Activated CD8-positive, alpha-beta T cell treated with anti-CD3 and anti-CD28 coated beads for 36 hours (primary cell): ENCODE measurements at regions not wholly inside any gene's neighbourhood (a gene's known extent, or its start where the extent isn't known, plus 50 kb on each side); places are given as distances from the start of the nearest gene placed in this dataset.

Source experiments
- ATAC-seq: fragments of 200-7000 bp; cut with Tn5 transposase; one replicate; pipeline ENCODE4 v1.10.0; 2021; ENCODE audit warnings: mild to moderate bottlenecking, moderate library complexity
- CTCF ChIA-PET: fragments of 350-600 bp; sonication (Branson Sonifier 250); formaldehyde crosslinking; loops from one replicate; lab custom pipeline; 2021; ENCODE audit warnings: antibody characterized with exemption; lab: Charles Lee
- POLR2A ChIA-PET: fragments of 350-600 bp; sonication (Branson Sonifier 250); formaldehyde crosslinking; loops from one replicate; lab custom pipeline; 2021; ENCODE audit warnings: antibody characterized with exemption; lab: Charles Lee
- DNase-seq: peaks from one replicate; pipeline ENCODE4 v3.0.0-alpha.2; 2020
- H3K27ac Mint-ChIP-seq: one replicate; pipeline ENCODE4 v1.8.0; 2021; ENCODE audit warnings: mild to moderate bottlenecking, mixed read lengths
- H3K27me3 Mint-ChIP-seq: one replicate; pipeline ENCODE4 v1.8.0; 2021; ENCODE audit warnings: mixed read lengths
- H3K36me3 Mint-ChIP-seq: one replicate; pipeline ENCODE4 v1.8.0; 2021; ENCODE audit warnings: low read depth, mixed read lengths
- H3K4me1 Mint-ChIP-seq: one replicate; pipeline ENCODE4 v1.8.0; 2021; ENCODE audit warnings: low read depth, mixed read lengths
- H3K4me3 Mint-ChIP-seq: one replicate; pipeline ENCODE4 v1.8.0; 2021; ENCODE audit warnings: mild to moderate bottlenecking, moderate library complexity, mixed read lengths
- H3K9me3 Mint-ChIP-seq: one replicate; pipeline ENCODE4 v1.8.0; 2021; ENCODE audit warnings: mixed read lengths
- intact Hi-C: fragments of 100-400 bp; cut with micrococcal nuclease; formaldehyde crosslinking; loops from one replicate; pipeline ENCODE4 v1.10.0; 2022
- TF ChIP-seq, protein P1 (sequence below): fragments of 200-600 bp; IDR thresholded peaks from one replicate; pipeline ENCODE4 v1.8.0; 2022; ENCODE audit warnings: antibody characterized with exemption, mild to moderate bottlenecking

DNA sequence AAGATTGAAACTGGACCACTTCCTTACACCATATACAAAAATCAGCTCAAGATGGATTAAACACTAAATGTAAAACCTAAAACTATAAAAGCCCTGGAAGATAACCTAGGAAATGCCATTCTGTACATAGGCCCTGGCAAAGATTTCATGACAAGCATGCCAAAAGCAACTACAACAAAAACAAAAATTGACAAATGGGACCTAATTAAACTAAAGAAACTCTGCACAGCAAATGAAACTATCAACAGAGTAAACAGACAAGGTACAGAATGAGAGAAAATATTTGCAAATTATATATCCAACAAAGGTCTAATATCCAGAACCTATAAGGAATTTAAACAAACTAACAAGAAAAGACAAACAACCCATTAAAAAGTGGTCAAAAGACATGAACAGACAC is 173.1 kb upstream of the CCDC54 start:
- POLR2A ChIA-PET = no interaction called here
- ATAC-seq = no peak
- Mint-ChIP-seq H3K9me3 (no peaks in the 10 kb centered on the region), H3K36me3 (no peaks in the 10 kb centered on the region), H3K27ac (no peak overlapping the region), H3K4me1 (peaks cover 4% of the 10 kb centered on the region), H3K27me3 (peaks cover 14% of the 10 kb centered on the region), H3K4me3 (no peak overlapping the region)
- intact Hi-C loops = no loop called here
- DNase-seq = no peak
- TF ChIP-seq, protein P1, sequence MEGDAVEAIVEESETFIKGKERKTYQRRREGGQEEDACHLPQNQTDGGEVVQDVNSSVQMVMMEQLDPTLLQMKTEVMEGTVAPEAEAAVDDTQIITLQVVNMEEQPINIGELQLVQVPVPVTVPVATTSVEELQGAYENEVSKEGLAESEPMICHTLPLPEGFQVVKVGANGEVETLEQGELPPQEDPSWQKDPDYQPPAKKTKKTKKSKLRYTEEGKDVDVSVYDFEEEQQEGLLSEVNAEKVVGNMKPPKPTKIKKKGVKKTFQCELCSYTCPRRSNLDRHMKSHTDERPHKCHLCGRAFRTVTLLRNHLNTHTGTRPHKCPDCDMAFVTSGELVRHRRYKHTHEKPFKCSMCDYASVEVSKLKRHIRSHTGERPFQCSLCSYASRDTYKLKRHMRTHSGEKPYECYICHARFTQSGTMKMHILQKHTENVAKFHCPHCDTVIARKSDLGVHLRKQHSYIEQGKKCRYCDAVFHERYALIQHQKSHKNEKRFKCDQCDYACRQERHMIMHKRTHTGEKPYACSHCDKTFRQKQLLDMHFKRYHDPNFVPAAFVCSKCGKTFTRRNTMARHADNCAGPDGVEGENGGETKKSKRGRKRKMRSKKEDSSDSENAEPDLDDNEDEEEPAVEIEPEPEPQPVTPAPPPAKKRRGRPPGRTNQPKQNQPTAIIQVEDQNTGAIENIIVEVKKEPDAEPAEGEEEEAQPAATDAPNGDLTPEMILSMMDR = no peak
- CTCF ChIA-PET = no interaction called here

DNA sequence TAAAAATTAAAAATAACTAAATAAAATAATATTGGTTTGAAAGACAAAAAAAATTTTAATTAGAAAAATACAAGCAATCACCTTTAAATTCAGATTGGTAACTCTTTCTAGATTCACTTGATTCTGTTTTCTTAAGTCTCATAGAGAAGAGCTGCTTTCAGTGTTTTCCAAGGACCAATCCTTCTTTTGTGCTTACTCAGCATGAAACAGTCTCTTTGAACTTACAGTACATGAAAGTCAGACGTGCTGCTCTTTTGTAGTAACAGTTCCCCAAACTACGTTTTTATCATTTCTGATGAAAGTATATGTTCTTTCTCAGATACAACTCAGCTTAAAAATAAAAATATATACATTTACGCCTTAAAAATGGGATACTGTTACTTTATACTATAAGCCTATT is 171.9 kb upstream of the CCDC54 start:
- DNase-seq = no peak

DNA sequence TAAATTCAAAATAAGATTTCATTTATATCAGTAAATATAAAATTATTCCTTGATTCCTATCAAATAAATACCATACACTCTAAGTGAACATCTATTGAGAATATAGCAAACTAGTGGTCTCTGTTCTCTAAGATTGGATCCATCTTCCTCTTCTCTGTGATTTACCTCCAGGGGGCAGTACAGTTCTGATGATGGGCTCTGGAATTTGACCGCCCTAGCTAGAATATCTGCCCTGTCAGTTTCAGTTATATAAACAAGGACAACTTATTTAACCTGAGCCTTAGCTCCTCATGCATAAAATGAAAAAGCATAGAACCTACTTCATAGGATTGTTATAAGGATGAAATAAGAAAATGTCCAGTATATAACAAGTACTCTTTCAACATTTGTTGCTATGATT is 171.1 kb upstream of the CCDC54 start:
- TF ChIP-seq, protein P1 = peak; percentile 70
- DNase-seq (peak; percentile 4), ATAC-seq (no peak)
- ChIA-PET POLR2A (no interaction called here), CTCF (interaction anchor here (0.7 to 2.2 kb wide), 9 partner anchors 8 to 327 kb away, joined by 3 to 8 read pairs (median 3); no protein-coding TSS in a partner anchor)
- Mint-ChIP-seq H3K27ac (no peak overlapping the region), H3K4me1 (peaks cover 4% of the 10 kb centered on the region), H3K36me3 (no peaks in the 10 kb centered on the region), H3K4me3 (no peak overlapping the region), H3K27me3 (peaks cover 14% of the 10 kb centered on the region), H3K9me3 (no peaks in the 10 kb centered on the region)
- intact Hi-C loops = no loop called here

More for the DNA sequence above, 171.9 kb upstream of the CCDC54 start:
- ChIA-PET CTCF (interaction anchor here (0.8 to 1.8 kb wide), 7 partner anchors 11 to 328 kb away, joined by 3 to 8 read pairs (median 3); no protein-coding TSS in a partner anchor), POLR2A (no interaction called here)
- Mint-ChIP-seq H3K4me3 (no peak overlapping the region), H3K27ac (no peak overlapping the region), H3K9me3 (no peaks in the 10 kb centered on the region), H3K36me3 (no peaks in the 10 kb centered on the region), H3K4me1 (peaks cover 4% of the 10 kb centered on the region), H3K27me3 (peaks cover 14% of the 10 kb centered on the region)
- TF ChIP-seq, protein P1 = no peak
- intact Hi-C loops = no loop called here
- ATAC-seq = no peak

DNA sequence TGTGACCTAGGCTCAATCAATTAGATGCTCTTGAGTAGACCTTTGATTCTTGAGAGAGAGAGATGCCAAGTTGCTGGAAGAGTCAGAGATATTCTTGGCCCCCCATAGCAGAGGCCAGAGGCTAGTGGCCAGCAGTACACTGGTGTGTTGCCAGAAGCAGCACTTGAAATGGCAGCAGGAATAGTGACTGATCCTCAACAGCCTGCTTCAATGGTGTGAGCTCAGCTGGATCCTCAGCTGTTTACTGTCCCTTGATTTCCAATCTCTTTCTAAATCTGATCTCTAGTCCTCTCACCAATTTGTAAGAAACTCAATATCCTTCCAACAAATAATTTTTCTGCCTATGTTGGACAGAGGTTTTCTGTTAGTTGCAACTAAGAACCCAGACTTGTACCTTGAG is 170.3 kb upstream of the CCDC54 start:
- Mint-ChIP-seq H3K4me3 (no peak overlapping the region), H3K27me3 (peaks cover 14% of the 10 kb centered on the region), H3K9me3 (no peaks in the 10 kb centered on the region), H3K4me1 (peaks cover 2% of the 10 kb centered on the region), H3K36me3 (no peaks in the 10 kb centered on the region), H3K27ac (no peak overlapping the region)
- POLR2A ChIA-PET = no interaction called here
- intact Hi-C loops = no loop called here
- TF ChIP-seq, protein P1 = no peak
- CTCF ChIA-PET = interaction anchor here (0.9 to 2.2 kb wide), 4 partner anchors 8 to 65 kb away, joined by 3 to 8 read pairs (median 4); no protein-coding TSS in a partner anchor
- ATAC-seq = no peak
- DNase-seq = no peak

DNA sequence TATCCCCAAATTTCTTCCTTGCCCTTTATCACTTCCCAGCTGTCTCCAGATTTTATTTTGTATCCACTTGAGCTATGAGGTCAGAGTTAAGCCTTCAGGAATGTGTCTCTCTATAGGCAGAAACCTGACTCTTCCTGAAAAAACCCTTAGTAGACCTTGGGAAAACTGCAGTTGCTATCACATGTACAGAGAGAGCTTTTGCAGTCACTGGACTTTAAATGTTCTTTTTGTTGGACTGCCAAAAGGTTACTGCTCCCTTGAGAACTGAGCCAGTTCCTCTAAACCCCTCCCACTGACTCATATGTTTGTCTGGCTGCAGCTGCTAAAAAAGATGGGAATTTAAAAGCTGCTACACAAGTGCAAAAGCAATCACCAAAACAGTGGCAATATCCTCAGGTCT is 169.1 kb upstream of the CCDC54 start:
- POLR2A ChIA-PET = no interaction called here
- no peak overlapping the region for H3K27ac Mint-ChIP-seq
- H3K27me3 Mint-ChIP-seq = peaks cover 13% of the 10 kb centered on the region
- TF ChIP-seq, protein P1 = no peak
- DNase-seq (no peak), ATAC-seq (no peak)
- H3K36me3 Mint-ChIP-seq = no peaks in the 10 kb centered on the region
- no peaks in the 10 kb centered on the region for H3K9me3 Mint-ChIP-seq
- peaks cover 3% of the 10 kb centered on the region for H3K4me1 Mint-ChIP-seq
- CTCF ChIA-PET = interaction anchor here (0.7 to 2.2 kb wide), 2 partner anchors 10 to 312 kb away, joined by 3 to 4 read pairs; no protein-coding TSS in a partner anchor
- intact Hi-C loops = no loop called here
- no peak overlapping the region for H3K4me3 Mint-ChIP-seq
